ENCODE measurements at regions not wholly inside any gene's neighbourhood (a gene's known extent, or its start where the extent isn't known, plus 50 kb on each side); places are given as distances from the start of the nearest gene placed in this dataset.

- H3K36me3 ChIP-seq (ENCODE audit: insufficient read depth, low read length), result no peaks in the 10 kb centered on the region
- H3K4me1 ChIP-seq (ENCODE audit: control insufficient read depth, insufficient read depth, low read length), result no peaks in the 10 kb centered on the region
- no peak overlapping the region for H3K4me3 ChIP-seq (ENCODE audit: low read length)
- H3K27me3 ChIP-seq (ENCODE audit: control insufficient read depth, insufficient read depth, low read length), result no peaks in the 10 kb centered on the region
- H3K9me3 ChIP-seq (replicated peaks; ENCODE audit: low read length), result no peaks in the 10 kb centered on the region
- H3K4me2 ChIP-seq (ENCODE audit: low read length), result no peak overlapping the region
- no peak overlapping the region for H3K9ac ChIP-seq (ENCODE audit: low read depth, low read length)
Measured at GRCh38 chr6:8739454-8739853, 304.1 kb upstream of the SLC35B3 start.

GRCh38 chr6:8738951-8739350 lies 303.6 kb upstream of the SLC35B3 start:
- no peak overlapping the region for H3K4me3 ChIP-seq (ENCODE audit: low read length)
- no peaks in the 10 kb centered on the region for H3K27me3 ChIP-seq (ENCODE audit: control insufficient read depth, insufficient read depth, low read length)
- no peak overlapping the region for H3K4me2 ChIP-seq (ENCODE audit: low read length)
- no peaks in the 10 kb centered on the region for H3K36me3 ChIP-seq (ENCODE audit: insufficient read depth, low read length)
- H3K9me3 ChIP-seq (replicated peaks; ENCODE audit: low read length), result no peaks in the 10 kb centered on the region
- no peak overlapping the region for H3K9ac ChIP-seq (ENCODE audit: low read depth, low read length)
- H3K4me1 ChIP-seq (ENCODE audit: control insufficient read depth, insufficient read depth, low read length), result no peaks in the 10 kb centered on the region

GRCh38 chr6:8736156-8736895 lies 301.0 kb upstream of the SLC35B3 start:
- H3K4me3 ChIP-seq (ENCODE audit: low read length), result no peak overlapping the region
- no peaks in the 10 kb centered on the region for H3K36me3 ChIP-seq (ENCODE audit: insufficient read depth, low read length)
- H3K4me2 ChIP-seq (ENCODE audit: low read length), result no peak overlapping the region
- H3K9ac ChIP-seq (ENCODE audit: low read depth, low read length), result no peak overlapping the region
- no peaks in the 10 kb centered on the region for H3K4me1 ChIP-seq (ENCODE audit: control insufficient read depth, insufficient read depth, low read length)
- H3K27me3 ChIP-seq (ENCODE audit: control insufficient read depth, insufficient read depth, low read length), result no peaks in the 10 kb centered on the region
- H3K9me3 ChIP-seq (replicated peaks; ENCODE audit: low read length), result no peaks in the 10 kb centered on the region

GRCh38 chr6:8733879-8734278 lies 298.5 kb upstream of the SLC35B3 start:
- H3K9ac ChIP-seq (ENCODE audit: low read depth, low read length), result no peak overlapping the region
- no peak overlapping the region for H3K4me3 ChIP-seq (ENCODE audit: low read length)
- no peaks in the 10 kb centered on the region for H3K4me1 ChIP-seq (ENCODE audit: control insufficient read depth, insufficient read depth, low read length)
- H3K9me3 ChIP-seq (replicated peaks; ENCODE audit: low read length), result no peaks in the 10 kb centered on the region
- H3K27me3 ChIP-seq (ENCODE audit: control insufficient read depth, insufficient read depth, low read length), result no peaks in the 10 kb centered on the region
- no peak overlapping the region for H3K4me2 ChIP-seq (ENCODE audit: low read length)
- no peaks in the 10 kb centered on the region for H3K36me3 ChIP-seq (ENCODE audit: insufficient read depth, low read length)

GRCh38 chr6:8731874-8732273 lies 296.5 kb upstream of the SLC35B3 start:
- no peaks in the 10 kb centered on the region for H3K27me3 ChIP-seq (ENCODE audit: control insufficient read depth, insufficient read depth, low read length)
- H3K4me2 ChIP-seq (ENCODE audit: low read length), result no peak overlapping the region

GRCh38 chr6:8710668-8711431 lies 275.5 kb upstream of the SLC35B3 start:
- Histone ChIP-seq H3K9me3 (replicated peaks; ENCODE audit: low read length) (no peaks in the 10 kb centered on the region), H3K9ac (ENCODE audit: low read depth, low read length) (no peak overlapping the region), H3K27me3 (ENCODE audit: control insufficient read depth, insufficient read depth, low read length) (no peaks in the 10 kb centered on the region), H3K4me1 (ENCODE audit: control insufficient read depth, insufficient read depth, low read length) (no peaks in the 10 kb centered on the region), H3K4me3 (ENCODE audit: low read length) (no peak overlapping the region), H3K4me2 (ENCODE audit: low read length) (no peak overlapping the region), H3K36me3 (ENCODE audit: insufficient read depth, low read length) (no peaks in the 10 kb centered on the region)

More at GRCh38 chr6:8731874-8732273, 296.5 kb upstream of the SLC35B3 start:
- Histone ChIP-seq H3K9ac (ENCODE audit: low read depth, low read length) (no peak overlapping the region), H3K4me3 (ENCODE audit: low read length) (no peak overlapping the region), H3K9me3 (replicated peaks; ENCODE audit: low read length) (no peaks in the 10 kb centered on the region), H3K4me1 (ENCODE audit: control insufficient read depth, insufficient read depth, low read length) (no peaks in the 10 kb centered on the region), H3K36me3 (ENCODE audit: insufficient read depth, low read length) (no peaks in the 10 kb centered on the region)

- H3K9ac ChIP-seq (ENCODE audit: low read depth, low read length), result no peak overlapping the region
- no peak overlapping the region for H3K4me2 ChIP-seq (ENCODE audit: low read length)
- no peaks in the 10 kb centered on the region for H3K9me3 ChIP-seq (replicated peaks; ENCODE audit: low read length)
- H3K36me3 ChIP-seq (ENCODE audit: insufficient read depth, low read length), result no peaks in the 10 kb centered on the region
- no peaks in the 10 kb centered on the region for H3K4me1 ChIP-seq (ENCODE audit: control insufficient read depth, insufficient read depth, low read length)
- H3K27me3 ChIP-seq (ENCODE audit: control insufficient read depth, insufficient read depth, low read length), result no peaks in the 10 kb centered on the region
- H3K4me3 ChIP-seq (ENCODE audit: low read length), result no peak overlapping the region
Measured at GRCh38 chr6:8707956-8708772, 272.8 kb upstream of the SLC35B3 start.

GRCh38 chr6:8707369-8707768 lies 272.0 kb upstream of the SLC35B3 start:
- no peaks in the 10 kb centered on the region for H3K9me3 ChIP-seq (replicated peaks; ENCODE audit: low read length)
- no peaks in the 10 kb centered on the region for H3K36me3 ChIP-seq (ENCODE audit: insufficient read depth, low read length)
- H3K4me1 ChIP-seq (ENCODE audit: control insufficient read depth, insufficient read depth, low read length), result no peaks in the 10 kb centered on the region
- H3K27me3 ChIP-seq (ENCODE audit: control insufficient read depth, insufficient read depth, low read length), result no peaks in the 10 kb centered on the region
- no peak overlapping the region for H3K4me2 ChIP-seq (ENCODE audit: low read length)
- no peak overlapping the region for H3K4me3 ChIP-seq (ENCODE audit: low read length)
- no peak overlapping the region for H3K9ac ChIP-seq (ENCODE audit: low read depth, low read length)

GRCh38 chr6:8705435-8706020 lies 270.2 kb upstream of the SLC35B3 start:
- Histone ChIP-seq H3K9ac (ENCODE audit: low read depth, low read length) (no peak overlapping the region), H3K4me3 (ENCODE audit: low read length) (no peak overlapping the region), H3K4me1 (ENCODE audit: control insufficient read depth, insufficient read depth, low read length) (no peaks in the 10 kb centered on the region), H3K9me3 (replicated peaks; ENCODE audit: low read length) (no peaks in the 10 kb centered on the region), H3K27me3 (ENCODE audit: control insufficient read depth, insufficient read depth, low read length) (no peaks in the 10 kb centered on the region), H3K4me2 (ENCODE audit: low read length) (no peak overlapping the region), H3K36me3 (ENCODE audit: insufficient read depth, low read length) (no peaks in the 10 kb centered on the region)

- H3K36me3 ChIP-seq (ENCODE audit: insufficient read depth, low read length), result no peaks in the 10 kb centered on the region
- H3K4me3 ChIP-seq (ENCODE audit: low read length), result no peak overlapping the region
- no peaks in the 10 kb centered on the region for H3K27me3 ChIP-seq (ENCODE audit: control insufficient read depth, insufficient read depth, low read length)
- H3K4me2 ChIP-seq (ENCODE audit: low read length), result no peak overlapping the region
- H3K9ac ChIP-seq (ENCODE audit: low read depth, low read length), result no peak overlapping the region
- H3K9me3 ChIP-seq (replicated peaks; ENCODE audit: low read length), result no peaks in the 10 kb centered on the region
- no peaks in the 10 kb centered on the region for H3K4me1 ChIP-seq (ENCODE audit: control insufficient read depth, insufficient read depth, low read length)
Measured at GRCh38 chr6:8703059-8703458, 267.7 kb upstream of the SLC35B3 start.

GRCh38 chr6:8688821-8689220 lies 253.5 kb upstream of the SLC35B3 start:
- no peaks in the 10 kb centered on the region for H3K27me3 ChIP-seq (ENCODE audit: control insufficient read depth, insufficient read depth, low read length)
- H3K4me1 ChIP-seq (ENCODE audit: control insufficient read depth, insufficient read depth, low read length), result no peaks in the 10 kb centered on the region
- no peak overlapping the region for H3K4me3 ChIP-seq (ENCODE audit: low read length)
- no peak overlapping the region for H3K9ac ChIP-seq (ENCODE audit: low read depth, low read length)
- no peak overlapping the region for H3K4me2 ChIP-seq (ENCODE audit: low read length)
- H3K36me3 ChIP-seq (ENCODE audit: insufficient read depth, low read length), result no peaks in the 10 kb centered on the region
- no peaks in the 10 kb centered on the region for H3K9me3 ChIP-seq (replicated peaks; ENCODE audit: low read length)

Data from skeletal muscle satellite cell (primary cell).